ENCODE measurements at regions not wholly inside any gene's neighbourhood (a gene's known extent, or its start where the extent isn't known, plus 50 kb on each side); places are given as distances from the start of the nearest gene placed in this dataset.
A peak's percentile ranks its signal among the peaks of the same experiment; 100 is the strongest.
"Not testable (repeated sequence)": the region's sequence is repeated elsewhere in the genome, so short reads cannot be mapped to it uniquely, and the experiment has no call there.

DNA sequence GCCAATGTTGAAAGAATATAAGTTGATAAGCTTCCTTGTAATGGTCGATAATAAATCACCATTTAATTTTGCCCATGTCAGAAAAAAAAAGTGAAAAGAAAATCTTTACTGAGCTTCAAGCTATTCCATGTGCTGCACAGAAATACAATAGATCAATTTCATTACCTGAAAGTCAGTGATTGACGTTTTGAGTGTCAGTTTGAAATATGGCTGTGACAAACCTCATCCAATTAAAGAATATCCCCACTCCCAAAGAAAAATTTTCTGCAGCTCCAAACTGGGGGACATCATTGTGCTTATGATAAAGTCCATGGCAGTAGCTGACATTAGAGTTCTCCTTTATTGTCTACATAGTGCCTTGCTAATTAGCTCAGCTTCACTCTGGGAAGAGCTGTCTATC is 184.8 kb upstream of the RPRM start:
- Histone ChIP-seq H3K36me3 (replicated peaks; ENCODE audit: control insufficient read depth, insufficient read depth, low read length) (no peaks in the 10 kb centered on the region), H3K27me3 (ENCODE audit: control insufficient read depth, insufficient read depth, low read length) (no peaks in the 10 kb centered on the region), H3K4me3 (ENCODE audit: insufficient read depth, low read depth, low read length) (no peak overlapping the region)
- DNase-seq: no peak

- H3K27me3 ChIP-seq (ENCODE audit: control insufficient read depth, insufficient read depth, low read length); H3K4me3 ChIP-seq (ENCODE audit: insufficient read depth, low read depth, low read length); H3K36me3 ChIP-seq (replicated peaks; ENCODE audit: control insufficient read depth, insufficient read depth, low read length); DNase-seq: not testable (repeated sequence)
These were observed 185.4 kb upstream of the RPRM start for GRCh38 chr2:153664009-153664408.

DNA sequence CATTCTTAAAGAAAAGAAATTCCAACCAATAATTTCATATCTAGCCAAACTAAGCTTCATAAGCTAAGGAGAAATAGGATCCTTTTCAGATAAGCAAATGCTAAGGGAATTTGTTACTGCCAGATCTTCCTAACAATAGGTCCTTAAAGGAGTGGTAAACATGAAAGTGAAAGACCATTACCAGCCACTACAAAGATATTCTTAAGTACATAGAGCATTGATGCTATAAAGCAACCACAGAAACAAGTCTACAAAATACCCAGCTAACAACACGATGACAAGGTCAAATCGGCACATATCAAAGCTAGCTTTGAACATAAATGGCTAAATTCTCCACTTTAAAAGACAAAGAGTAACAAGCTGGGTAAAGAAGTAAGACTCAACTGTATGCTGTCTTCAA is 188.9 kb upstream of the RPRM start:
- Histone ChIP-seq H3K4me3 (ENCODE audit: insufficient read depth, low read depth, low read length) (no peak overlapping the region), H3K36me3 (replicated peaks; ENCODE audit: control insufficient read depth, insufficient read depth, low read length) (no peaks in the 10 kb centered on the region)

GRCh38 chr2:153668923-153669322 is 190.4 kb upstream of the RPRM start:
- no peaks in the 10 kb centered on the region for H3K27me3 ChIP-seq (ENCODE audit: control insufficient read depth, insufficient read depth, low read length)
- no peaks in the 10 kb centered on the region for H3K36me3 ChIP-seq (replicated peaks; ENCODE audit: control insufficient read depth, insufficient read depth, low read length)
- no peak overlapping the region for H3K4me3 ChIP-seq (ENCODE audit: insufficient read depth, low read depth, low read length)
- DNase-seq: no peak

More for the DNA sequence above, 188.9 kb upstream of the RPRM start:
- no peak for DNase-seq
- H3K27me3 ChIP-seq (ENCODE audit: control insufficient read depth, insufficient read depth, low read length): no peaks in the 10 kb centered on the region

DNA sequence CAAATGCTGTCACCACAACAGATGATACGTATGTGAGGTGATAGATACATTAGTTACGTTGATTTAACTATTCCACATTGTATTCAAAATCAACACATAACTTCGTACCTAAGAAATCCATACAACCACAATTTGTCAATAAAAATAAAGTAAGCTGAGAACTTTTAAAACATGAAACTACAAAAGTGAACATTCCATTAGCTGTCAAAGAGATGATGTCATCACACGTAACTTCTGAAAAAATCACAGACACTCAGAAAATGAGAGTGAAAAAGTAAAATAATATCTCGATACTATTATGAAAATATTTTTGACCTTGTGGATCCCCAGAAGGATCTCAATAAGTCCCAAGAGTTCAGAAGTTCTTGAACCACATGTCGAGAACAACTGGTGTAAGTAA is 161.6 kb upstream of the GALNT13 start:
- Histone ChIP-seq H3K27me3 (ENCODE audit: control insufficient read depth, insufficient read depth, low read length) (no peaks in the 10 kb centered on the region), H3K4me3 (ENCODE audit: insufficient read depth, low read depth, low read length) (no peak overlapping the region), H3K36me3 (replicated peaks; ENCODE audit: control insufficient read depth, insufficient read depth, low read length) (no peaks in the 10 kb centered on the region)
- DNase-seq: no peak

DNA sequence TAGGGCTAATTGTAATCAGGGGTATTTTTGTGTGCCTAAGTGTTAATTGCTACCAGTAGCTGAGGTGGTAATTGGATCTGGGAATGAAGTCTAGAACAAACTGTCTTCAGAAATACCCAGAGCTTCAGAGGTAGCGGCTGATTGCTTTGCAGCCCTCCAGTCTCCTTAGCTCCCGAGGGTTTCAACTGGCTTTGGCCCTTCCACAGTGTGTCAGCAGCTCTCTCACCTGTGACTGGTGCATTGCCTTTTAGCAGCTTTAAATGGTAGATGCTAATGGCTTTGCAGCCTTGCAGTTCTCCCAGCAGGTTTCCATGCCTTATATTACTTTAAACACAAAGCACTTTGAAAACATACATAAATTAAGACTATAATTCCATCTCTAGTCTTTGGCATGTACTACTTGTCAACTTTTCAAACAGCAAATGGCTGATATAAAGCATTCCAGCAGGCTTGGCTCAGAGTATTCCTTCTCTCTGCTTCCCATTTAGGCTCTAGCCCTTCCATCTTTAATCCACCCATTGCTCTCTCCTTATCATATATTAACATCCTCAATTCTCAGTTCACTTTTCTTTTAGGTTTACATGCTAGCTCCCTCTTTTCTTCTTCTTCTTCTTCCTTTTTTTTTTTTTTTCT is 156.4 kb upstream of the GALNT13 start:
- peak; percentile 7 for DNase-seq
- Histone ChIP-seq H3K27me3 (ENCODE audit: control insufficient read depth, insufficient read depth, low read length) (no peaks in the 10 kb centered on the region), H3K36me3 (replicated peaks; ENCODE audit: control insufficient read depth, insufficient read depth, low read length) (no peaks in the 10 kb centered on the region), H3K4me3 (ENCODE audit: insufficient read depth, low read depth, low read length) (no peak overlapping the region)

- DNase-seq: no peak
These were observed 154.7 kb upstream of the GALNT13 start for GRCh38 chr2:153717060-153717459.

DNA sequence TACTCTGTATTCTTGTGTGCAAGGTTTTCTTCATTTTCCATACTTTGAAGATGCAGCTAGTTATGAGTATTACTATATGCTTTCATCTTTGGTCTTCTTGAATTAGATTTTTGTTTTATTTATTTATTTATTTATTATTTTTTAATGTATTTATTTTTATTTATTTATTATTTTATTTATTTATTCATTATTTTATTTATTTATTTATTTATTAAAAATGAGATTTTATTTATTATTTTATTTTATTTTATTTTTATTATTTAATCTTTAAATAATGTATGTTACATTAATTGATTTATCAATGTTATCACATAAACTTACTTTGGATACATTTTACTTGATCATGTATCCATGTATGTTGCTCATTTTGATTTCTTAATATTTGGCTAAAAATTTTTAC is 132.3 kb upstream of the GALNT13 start:
- DNase-seq: no peak
- Histone ChIP-seq H3K4me3 (ENCODE audit: insufficient read depth, low read depth, low read length) (no peak overlapping the region), H3K27me3 (ENCODE audit: control insufficient read depth, insufficient read depth, low read length) (no peaks in the 10 kb centered on the region), H3K36me3 (replicated peaks; ENCODE audit: control insufficient read depth, insufficient read depth, low read length) (no peaks in the 10 kb centered on the region)

More at GRCh38 chr2:153717060-153717459, 154.7 kb upstream of the GALNT13 start:
- Histone ChIP-seq H3K36me3 (replicated peaks; ENCODE audit: control insufficient read depth, insufficient read depth, low read length) (no peaks in the 10 kb centered on the region), H3K27me3 (ENCODE audit: control insufficient read depth, insufficient read depth, low read length) (no peaks in the 10 kb centered on the region), H3K4me3 (ENCODE audit: insufficient read depth, low read depth, low read length) (no peak overlapping the region)

DNA sequence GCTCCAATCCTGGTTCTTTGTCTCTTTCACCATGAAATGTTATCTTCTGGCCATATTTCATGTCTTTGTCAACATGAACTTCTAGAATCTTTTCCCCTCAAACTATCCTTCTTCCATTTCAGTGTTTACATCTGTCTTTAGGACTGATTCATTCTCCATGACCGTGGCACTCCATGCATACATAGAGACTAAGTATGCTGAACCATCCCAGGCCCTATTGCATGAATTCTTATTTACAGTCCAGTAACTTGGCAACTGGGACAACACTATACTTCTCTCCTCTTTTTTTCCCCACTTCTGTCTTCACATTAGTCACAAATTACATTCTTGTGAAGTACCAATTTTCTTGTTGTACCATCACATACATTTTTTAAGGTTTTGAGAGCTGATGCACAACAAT is 109.8 kb upstream of the GALNT13 start:
- Histone ChIP-seq H3K36me3 (replicated peaks; ENCODE audit: control insufficient read depth, insufficient read depth, low read length) (no peaks in the 10 kb centered on the region), H3K4me3 (ENCODE audit: insufficient read depth, low read depth, low read length) (no peak overlapping the region), H3K27me3 (ENCODE audit: control insufficient read depth, insufficient read depth, low read length) (no peaks in the 10 kb centered on the region)
- DNase-seq: no peak

DNA sequence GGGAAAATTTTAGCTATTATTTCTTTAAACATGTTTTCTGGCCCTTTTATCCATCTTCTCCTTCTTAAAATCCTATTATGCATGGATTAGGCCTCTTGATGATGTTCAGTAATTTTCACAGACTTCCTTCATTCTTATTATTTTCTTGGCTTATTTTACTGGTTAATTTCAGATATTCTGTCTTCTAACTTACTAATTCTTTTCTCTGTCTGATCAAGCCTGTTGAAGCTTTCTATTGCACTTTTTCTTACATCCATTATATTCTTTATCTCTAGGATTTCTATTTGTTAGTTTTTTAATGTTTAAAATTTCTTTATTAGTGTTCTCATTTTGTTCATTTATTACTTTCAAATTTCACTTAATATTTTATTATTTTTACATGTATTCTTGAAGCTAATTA is 105.3 kb upstream of the GALNT13 start:
- no peaks in the 10 kb centered on the region for H3K27me3 ChIP-seq (ENCODE audit: control insufficient read depth, insufficient read depth, low read length)
- no peaks in the 10 kb centered on the region for H3K36me3 ChIP-seq (replicated peaks; ENCODE audit: control insufficient read depth, insufficient read depth, low read length)
- DNase-seq: no peak
- H3K4me3 ChIP-seq (ENCODE audit: insufficient read depth, low read depth, low read length): no peak overlapping the region

DNA sequence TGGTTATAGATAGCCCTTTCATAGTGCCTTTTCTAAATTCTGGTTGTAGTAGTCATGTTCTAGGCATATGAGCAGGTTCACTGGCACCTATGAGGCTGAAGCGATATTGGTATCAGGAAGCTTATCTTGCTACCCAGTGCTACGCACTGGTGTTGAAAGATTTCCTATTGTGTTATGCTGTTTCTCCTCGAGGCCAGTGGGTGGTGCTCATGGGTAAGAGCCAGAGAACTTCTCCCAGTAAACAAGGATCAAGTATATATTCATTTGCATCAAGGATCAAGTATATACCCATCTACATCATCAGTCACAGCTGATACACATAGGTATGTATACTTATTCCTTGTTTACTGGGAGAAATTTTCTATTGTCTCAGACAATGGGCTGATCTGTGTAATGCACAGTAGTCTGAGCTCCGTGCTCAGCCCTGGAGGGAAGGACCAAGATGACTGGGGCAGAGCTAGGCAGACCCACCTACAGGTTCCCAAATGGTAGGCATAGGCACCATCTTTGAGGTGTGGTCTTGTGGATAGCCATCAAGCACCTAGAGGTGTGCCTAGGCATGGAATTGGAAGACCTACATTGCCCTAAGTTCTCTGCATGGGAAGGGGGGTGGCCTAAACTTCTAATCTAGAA is 101.2 kb upstream of the GALNT13 start:
- Histone ChIP-seq H3K4me3 (ENCODE audit: insufficient read depth, low read depth, low read length) (no peak overlapping the region), H3K27me3 (ENCODE audit: control insufficient read depth, insufficient read depth, low read length) (no peaks in the 10 kb centered on the region), H3K36me3 (replicated peaks; ENCODE audit: control insufficient read depth, insufficient read depth, low read length) (no peaks in the 10 kb centered on the region)
- peak; percentile 20 for DNase-seq

DNA sequence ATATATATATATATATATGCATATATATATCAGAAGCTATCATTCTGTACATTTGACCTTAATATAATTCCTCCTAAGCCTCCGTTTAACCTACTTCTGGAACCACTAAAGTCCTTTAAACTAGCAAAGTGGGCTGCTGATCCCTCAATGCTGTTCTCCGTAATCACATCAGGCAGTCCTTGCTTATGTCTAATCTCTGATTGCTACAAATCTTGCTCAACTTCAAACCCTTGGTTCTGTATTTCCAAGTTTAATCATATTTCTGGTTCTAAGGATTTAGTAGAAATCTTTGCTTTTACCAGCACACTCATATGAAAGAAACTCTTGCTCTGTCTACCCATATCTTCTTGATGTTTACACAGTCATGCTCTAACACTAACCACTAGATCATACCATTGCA is 91.5 kb upstream of the GALNT13 start:
- DNase-seq: no peak
- H3K36me3 ChIP-seq (replicated peaks; ENCODE audit: control insufficient read depth, insufficient read depth, low read length): no peaks in the 10 kb centered on the region
- no peaks in the 10 kb centered on the region for H3K27me3 ChIP-seq (ENCODE audit: control insufficient read depth, insufficient read depth, low read length)
- H3K4me3 ChIP-seq (ENCODE audit: insufficient read depth, low read depth, low read length): no peak overlapping the region

GRCh38 chr2:153786016-153786415 is 85.7 kb upstream of the GALNT13 start:
- Histone ChIP-seq H3K4me3 (ENCODE audit: insufficient read depth, low read depth, low read length) (no peak overlapping the region), H3K36me3 (replicated peaks; ENCODE audit: control insufficient read depth, insufficient read depth, low read length) (no peaks in the 10 kb centered on the region), H3K27me3 (ENCODE audit: control insufficient read depth, insufficient read depth, low read length) (no peaks in the 10 kb centered on the region)
- DNase-seq: no peak

GRCh38 chr2:153787612-153788011 is 84.1 kb upstream of the GALNT13 start:
- Histone ChIP-seq H3K36me3 (replicated peaks; ENCODE audit: control insufficient read depth, insufficient read depth, low read length) (no peaks in the 10 kb centered on the region), H3K4me3 (ENCODE audit: insufficient read depth, low read depth, low read length) (no peak overlapping the region), H3K27me3 (ENCODE audit: control insufficient read depth, insufficient read depth, low read length) (no peaks in the 10 kb centered on the region)
- DNase-seq: no peak

GRCh38 chr2:153802671-153803070 is 69.1 kb upstream of the GALNT13 start:
- Histone ChIP-seq H3K27me3 (ENCODE audit: control insufficient read depth, insufficient read depth, low read length) (no peaks in the 10 kb centered on the region), H3K4me3 (ENCODE audit: insufficient read depth, low read depth, low read length) (no peak overlapping the region), H3K36me3 (replicated peaks; ENCODE audit: control insufficient read depth, insufficient read depth, low read length) (no peaks in the 10 kb centered on the region)
- no peak for DNase-seq

GRCh38 chr2:153808679-153809078 is 63.0 kb upstream of the GALNT13 start:
- no peaks in the 10 kb centered on the region for H3K36me3 ChIP-seq (replicated peaks; ENCODE audit: control insufficient read depth, insufficient read depth, low read length)
- no peak for DNase-seq
- H3K27me3 ChIP-seq (ENCODE audit: control insufficient read depth, insufficient read depth, low read length): no peaks in the 10 kb centered on the region
- no peak overlapping the region for H3K4me3 ChIP-seq (ENCODE audit: insufficient read depth, low read depth, low read length)
